HG03521 (cell line): ENCODE measurements at regions not wholly inside any gene's neighbourhood (a gene's known extent, or its start where the extent isn't known, plus 50 kb on each side); places are given as distances from the start of the nearest gene placed in this dataset.

Experiments
- ATAC-seq: cut with Tn5 transposase; IDR thresholded peaks from one replicate; pipeline ENCODE4 v1.9.1; 2021; ENCODE audit warnings: mild to moderate bottlenecking, moderate library complexity; ENCODE audit not compliant: unreplicated experiment

- no peak for ATAC-seq
Observed at GRCh38 chr9:116058421-116058820, 95.2 kb upstream of the PAPPA start.

- no peak for ATAC-seq
Observed at GRCh38 chr9:116059466-116059865, 94.1 kb upstream of the PAPPA start.

- ATAC-seq = no peak
Observed at GRCh38 chr9:116060631-116061030, 93.0 kb upstream of the PAPPA start.

GRCh38 chr9:116061546-116062205, 91.9 kb upstream of the PAPPA start:
- no peak for ATAC-seq

- no peak for ATAC-seq
Observed at GRCh38 chr9:116062206-116062550, 91.4 kb upstream of the PAPPA start.

GRCh38 chr9:116064970-116065369, 88.6 kb upstream of the PAPPA start:
- no peak for ATAC-seq

GRCh38 chr9:116066221-116066620, 87.4 kb upstream of the PAPPA start:
- no peak for ATAC-seq

- ATAC-seq = no peak
Observed at GRCh38 chr9:116067566-116067965, 86.0 kb upstream of the PAPPA start.

GRCh38 chr9:116070256-116070914, 83.2 kb upstream of the PAPPA start:
- ATAC-seq = no peak

- no peak for ATAC-seq
Observed at GRCh38 chr9:116072046-116072445, 81.5 kb upstream of the PAPPA start.

GRCh38 chr9:116073826-116074225, 79.8 kb upstream of the PAPPA start:
- ATAC-seq = no peak

- no peak for ATAC-seq
Observed at GRCh38 chr9:116074658-116075057, 78.9 kb upstream of the PAPPA start.

GRCh38 chr9:116075191-116075590, 78.4 kb upstream of the PAPPA start:
- ATAC-seq = no peak

- no peak for ATAC-seq
Observed at GRCh38 chr9:116078640-116079039, 75.0 kb upstream of the PAPPA start.

- ATAC-seq = no peak
Observed at GRCh38 chr9:116080561-116080960, 73.0 kb upstream of the PAPPA start.

GRCh38 chr9:116081435-116082115, 72.0 kb upstream of the PAPPA start:
- ATAC-seq = no peak

GRCh38 chr9:116083837-116084236, 69.8 kb upstream of the PAPPA start:
- ATAC-seq = no peak

GRCh38 chr9:116084497-116084896, 69.1 kb upstream of the PAPPA start:
- no peak for ATAC-seq

GRCh38 chr9:116087246-116087645, 66.3 kb upstream of the PAPPA start:
- ATAC-seq = no peak

GRCh38 chr9:116087751-116088194, 65.8 kb upstream of the PAPPA start:
- ATAC-seq = no peak

GRCh38 chr9:116088396-116088795, 65.2 kb upstream of the PAPPA start:
- no peak for ATAC-seq
